Left colon (tissue), 2 donors: ENCODE measurements at regions not wholly inside any gene's neighbourhood (a gene's known extent, or its start where the extent isn't known, plus 50 kb on each side); places are given as distances from the start of the nearest gene placed in this dataset.
"Not testable (repeated sequence)": the region's sequence is repeated elsewhere in the genome, so short reads cannot be mapped to it uniquely, and the experiment has no call there.

Source experiments
- ATAC-seq: fragments of 200-7000 bp; cut with Tn5 transposase; one replicate; pipeline ENCODE4 v1.9.1; 2020; ENCODE audit warnings: mild to moderate bottlenecking, moderate library complexity
- DNase-seq, 2 donors: peaks; one replicate each; pipeline ENCODE4 v3.0.0-alpha.2; 2020
- intact Hi-C, 2 donors: fragments of 100-400 bp; cut with DNase I in 1 of 2; cut with micrococcal nuclease in 1 of 2; formaldehyde crosslinking; loops; one replicate each; pipeline versions ENCODE4 v1.11.2 to v1.14.0; 2022; cut with DNase I, micrococcal nuclease
- donor health status: DM: no; HTN: no; CAD: no.
- donor health status: DM: yes; HTN: yes; CAD: no.

- intact Hi-C loops: no loop called here
- ATAC-seq: no peak
- DNase-seq: no peak
These were observed 79.3 kb upstream of the FOXQ1 start for GRCh38 chr6:1232578-1232977.

DNA sequence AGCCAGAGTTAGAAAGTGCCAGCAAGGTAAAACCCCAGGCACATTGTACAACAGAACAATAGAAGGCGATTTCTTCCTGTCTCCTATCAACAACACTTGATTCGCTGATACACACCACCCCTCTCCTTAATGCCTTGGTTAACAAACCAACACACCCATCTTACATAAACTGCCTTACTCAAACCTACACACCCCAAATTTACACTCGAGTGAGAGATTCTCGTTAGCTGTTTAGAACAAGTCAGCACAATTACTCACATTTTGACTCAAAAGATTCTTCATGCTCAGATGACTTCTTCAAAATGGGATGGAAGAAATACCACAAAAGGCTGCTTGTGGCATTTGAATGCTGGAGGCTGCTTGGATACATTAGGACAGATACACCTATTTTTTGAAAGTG is 80.0 kb upstream of the FOXQ1 start:
- no peak for ATAC-seq
- no peak for DNase-seq
- intact Hi-C loops: no loop called here

GRCh38 chr6:1230689-1231605 is 81.0 kb upstream of the FOXQ1 start:
- ATAC-seq: no peak
- no peak for DNase-seq
- intact Hi-C loops: no loop called here

- intact Hi-C loops: no loop called here
- DNase-seq: no peak
- no peak for ATAC-seq
These were observed 81.6 kb upstream of the FOXQ1 start for GRCh38 chr6:1230281-1230680.

DNA sequence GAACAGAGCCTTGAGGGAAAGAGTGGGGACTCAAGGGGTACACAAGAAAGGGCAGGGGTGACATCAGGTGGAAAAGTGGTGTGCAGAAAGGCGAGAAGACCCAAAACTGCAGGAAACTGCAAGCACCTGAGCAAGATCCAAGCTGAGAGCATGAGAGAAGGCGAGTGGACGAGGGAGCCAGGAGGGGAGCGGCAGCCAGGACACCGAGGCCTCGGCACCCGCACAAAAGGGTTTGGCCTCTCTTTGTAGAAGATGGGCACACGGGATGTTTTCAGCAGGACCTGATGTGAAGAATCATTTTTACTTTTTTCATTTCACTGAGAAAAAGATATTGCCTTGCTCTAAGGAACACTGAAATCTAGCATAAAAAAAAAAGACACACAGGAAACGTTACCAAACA is 82.1 kb upstream of the FOXQ1 start:
- intact Hi-C loops: no loop called here
- ATAC-seq (no peak), DNase-seq (no peak)

- intact Hi-C loops: no loop called here
- no peak for ATAC-seq
- DNase-seq: no peak
These were observed 82.6 kb upstream of the FOXQ1 start for GRCh38 chr6:1229301-1229700.

- DNase-seq: no peak
- intact Hi-C loops: no loop called here
- no peak for ATAC-seq
These were observed 83.1 kb upstream of the FOXQ1 start for GRCh38 chr6:1228754-1229191.

DNA sequence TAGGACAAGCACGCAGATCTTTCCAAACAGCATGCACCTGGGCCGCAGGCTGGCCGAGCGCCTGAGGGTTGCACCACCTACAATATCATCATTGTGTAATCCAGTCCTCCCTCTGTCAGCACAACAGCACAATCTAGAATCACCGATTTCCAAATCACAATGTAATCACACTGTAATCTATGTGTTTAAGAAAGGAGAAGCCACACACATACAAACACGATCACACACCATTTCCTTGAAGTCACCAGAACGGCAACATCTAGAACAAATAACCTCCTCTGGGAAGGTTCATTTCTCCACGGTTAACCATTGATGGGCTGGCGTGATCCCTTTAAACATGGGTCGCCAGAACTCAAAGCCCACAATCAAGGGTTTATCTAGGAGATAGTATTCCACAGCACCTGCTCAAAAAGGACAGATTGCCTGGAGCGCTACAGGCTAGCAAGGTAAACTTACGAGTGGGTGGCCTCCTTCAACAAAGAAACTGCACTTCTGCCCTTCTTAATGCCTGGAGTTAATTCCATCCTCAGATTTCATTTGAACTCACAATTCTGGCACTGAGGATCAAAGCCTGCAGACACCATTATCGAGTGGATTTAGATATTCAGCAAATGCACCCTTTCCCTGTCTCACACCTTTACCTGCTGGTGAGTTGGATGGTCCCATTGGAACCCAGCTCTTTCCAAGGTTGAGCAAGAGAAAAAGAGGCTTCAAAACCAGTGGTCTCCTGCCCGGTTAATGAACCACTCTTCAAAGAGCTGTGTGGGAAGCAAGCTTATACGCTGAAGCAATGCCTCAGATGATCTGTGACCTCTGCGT is 83.8 kb upstream of the FOXQ1 start:
- ATAC-seq (peak; percentile 52), DNase-seq (no peak)
- intact Hi-C loops: no loop called here

- ATAC-seq (no peak), DNase-seq (no peak)
- intact Hi-C loops: no loop called here
These were observed 84.3 kb upstream of the FOXQ1 start for GRCh38 chr6:1227600-1227934.

DNA sequence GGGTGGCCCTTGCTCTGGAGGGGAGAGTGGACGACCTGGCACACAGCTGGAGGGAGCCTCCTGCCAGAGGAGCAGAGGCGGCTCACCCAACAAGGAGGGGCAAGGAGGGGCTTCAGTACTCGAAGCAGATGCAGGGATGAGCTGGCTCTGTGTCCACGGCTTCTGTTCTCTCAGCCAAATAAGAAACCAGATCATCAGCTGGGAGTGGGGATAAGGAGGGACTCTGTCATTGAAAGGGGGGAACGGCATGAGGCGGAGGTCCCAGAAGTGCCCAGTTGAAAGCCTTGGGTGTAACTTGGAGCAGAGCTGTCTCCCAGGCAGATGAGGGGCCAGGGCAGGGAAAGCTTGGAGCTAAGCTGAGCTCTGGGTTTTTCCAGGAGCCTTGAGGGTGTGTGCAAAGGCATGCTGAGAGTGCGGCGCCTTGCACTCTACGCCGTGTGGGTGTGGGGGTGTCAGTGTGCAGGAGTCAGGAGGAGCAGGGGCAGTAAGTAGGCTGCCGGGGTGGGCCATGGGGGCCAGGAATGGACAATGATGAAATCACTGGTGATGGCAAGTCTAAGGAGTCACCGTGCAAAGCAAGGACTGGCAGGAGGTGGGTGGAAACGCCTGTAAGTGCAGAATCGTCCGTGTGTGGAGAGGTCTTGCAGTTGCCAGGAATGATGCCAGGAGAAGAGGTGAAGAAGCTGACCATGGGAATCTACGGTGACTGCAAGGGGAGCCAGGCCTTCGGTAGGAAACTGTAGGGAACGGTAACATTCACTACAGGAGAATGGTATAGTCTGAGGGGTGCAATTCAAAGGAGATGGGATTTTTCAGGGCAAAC is 85.4 kb upstream of the FOXQ1 start:
- DNase-seq: no peak
- ATAC-seq: no peak

GRCh38 chr6:1224514-1224913 is 87.4 kb upstream of the FOXQ1 start:
- intact Hi-C loops: no loop called here
- ATAC-seq: no peak
- DNase-seq: no peak

More for the DNA sequence above, 85.4 kb upstream of the FOXQ1 start:
- intact Hi-C loops: no loop called here

DNA sequence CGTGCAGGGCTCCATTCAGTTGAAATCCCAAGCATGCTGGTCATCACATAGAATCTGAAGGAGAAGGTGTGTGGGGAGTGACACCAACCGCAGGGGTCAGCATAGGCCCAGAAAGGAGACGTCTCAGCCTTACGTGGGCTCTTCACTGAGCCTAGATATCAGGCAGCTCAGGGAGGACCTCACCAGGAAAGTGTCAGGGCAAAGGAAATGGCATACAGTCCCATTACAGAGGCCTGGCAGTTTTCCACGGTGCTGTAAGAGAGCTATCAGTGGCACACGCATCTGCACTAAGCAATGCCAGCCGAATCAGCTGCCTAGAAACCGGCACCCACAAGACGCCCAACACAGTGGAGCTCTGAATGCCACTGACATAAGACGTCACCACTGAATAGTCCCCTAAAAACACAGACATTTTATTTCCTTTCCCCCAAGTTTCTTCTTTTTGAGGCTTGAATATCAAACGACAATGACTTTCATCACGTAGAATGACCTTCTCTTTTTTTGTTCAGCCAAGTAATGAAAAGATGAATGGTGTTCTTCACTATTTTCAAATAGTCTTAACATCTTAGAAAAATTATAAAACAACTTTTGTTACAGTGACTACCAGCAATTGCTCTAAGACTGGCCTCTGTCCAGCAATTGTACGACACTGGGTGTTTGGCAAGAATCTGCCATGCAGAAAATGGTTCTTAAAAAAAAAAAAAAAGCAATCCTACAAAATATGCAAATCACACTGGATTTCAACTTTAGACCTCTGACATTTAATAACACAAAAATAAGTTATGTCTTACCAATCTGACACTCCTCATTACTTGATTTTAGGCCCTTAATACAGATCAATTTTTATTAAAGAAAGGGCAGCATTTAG is 88.9 kb upstream of the FOXQ1 start:
- ATAC-seq (no peak), DNase-seq (no peak)
- intact Hi-C loops: no loop called here

GRCh38 chr6:1217396-1217795 is 94.5 kb upstream of the FOXQ1 start:
- intact Hi-C loops: no loop called here
- DNase-seq: no peak
- no peak for ATAC-seq

DNA sequence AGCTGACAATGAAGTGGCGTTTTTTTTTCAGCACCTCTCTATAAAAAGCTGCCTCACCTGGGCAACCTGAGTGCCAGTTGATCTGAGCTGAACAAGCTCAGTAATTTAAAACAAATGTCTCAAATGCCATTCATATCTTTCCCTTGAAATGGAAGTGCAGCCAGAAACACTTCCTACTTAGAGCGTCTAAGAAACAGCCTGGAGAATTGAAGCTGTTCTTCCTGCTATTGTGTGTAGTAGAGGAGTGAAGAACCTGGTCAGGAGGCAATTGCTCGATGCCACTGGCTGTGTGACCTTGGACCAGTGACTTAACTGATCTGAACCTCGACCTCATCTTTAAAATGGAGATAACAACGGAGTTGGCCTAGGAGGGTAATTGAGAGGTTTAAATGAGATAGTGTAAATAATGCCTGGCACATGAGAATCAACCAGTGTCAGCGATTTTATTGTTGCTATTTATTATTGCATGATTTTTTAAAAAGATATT is 95.4 kb upstream of the FOXQ1 start:
- no peak for ATAC-seq
- no peak for DNase-seq
- intact Hi-C loops: no loop called here

DNA sequence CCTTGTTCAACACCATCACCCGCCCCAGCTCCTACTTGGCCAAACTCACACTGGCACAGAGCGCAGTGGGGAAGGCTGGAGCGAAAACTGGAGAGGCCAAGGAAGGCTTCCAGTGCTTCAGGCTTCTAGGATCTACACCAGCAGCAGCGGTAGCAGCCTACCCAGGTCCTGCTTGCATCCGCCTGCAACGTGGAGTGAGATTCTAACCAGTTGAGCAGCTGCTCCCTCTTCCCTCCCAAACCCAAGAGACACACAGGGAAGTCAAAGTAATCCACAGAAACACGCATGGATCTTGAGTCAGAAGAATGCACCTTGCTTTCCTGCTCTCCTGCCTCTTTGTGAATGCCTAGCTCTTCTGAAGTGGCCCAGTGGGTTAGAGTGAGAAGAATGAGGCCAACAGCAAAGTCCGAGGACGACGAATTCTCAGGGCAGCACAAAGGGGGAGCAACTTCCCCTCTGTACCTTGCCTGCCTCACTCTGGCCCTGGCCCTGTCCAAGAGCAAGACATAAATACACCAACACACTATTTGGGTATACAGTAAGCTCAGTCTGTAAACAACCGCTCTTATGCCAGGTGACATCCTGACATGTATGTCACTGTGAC is 95.9 kb upstream of the FOXQ1 start:
- intact Hi-C loops: no loop called here
- DNase-seq (no peak), ATAC-seq (no peak)

- ATAC-seq: no peak
- intact Hi-C loops: no loop called here
- no peak for DNase-seq
These were observed 96.9 kb upstream of the FOXQ1 start for GRCh38 chr6:1215023-1215422.

DNA sequence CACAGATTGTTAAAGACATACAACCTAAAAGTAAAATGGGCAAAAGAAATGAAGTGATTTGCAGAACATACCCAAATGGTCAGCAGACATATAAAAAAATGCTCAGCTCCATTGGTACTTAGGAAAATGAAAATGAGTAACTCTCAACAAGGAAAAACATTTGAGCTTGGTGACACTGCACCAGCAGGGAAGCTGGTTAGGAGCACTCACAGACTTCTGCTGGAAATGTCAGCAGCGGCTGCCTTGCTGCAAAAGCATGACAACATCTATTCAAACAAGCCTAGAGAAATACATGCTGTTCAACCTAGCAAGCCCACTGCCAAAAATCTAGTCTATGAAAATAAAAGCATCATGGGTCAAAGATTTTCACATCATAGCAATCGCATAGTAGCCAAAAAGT is 99.0 kb upstream of the FOXQ1 start:
- DNase-seq (no peak), ATAC-seq (no peak)
- intact Hi-C loops: no loop called here

- DNase-seq, ATAC-seq, intact Hi-C loops: not testable (repeated sequence)
These were observed 99.8 kb upstream of the FOXQ1 start for GRCh38 chr6:1212138-1212537.
